VCaP (cell line): ENCODE measurements at regions not wholly inside any gene's neighbourhood (a gene's known extent, or its start where the extent isn't known, plus 50 kb on each side); places are given as distances from the start of the nearest gene placed in this dataset.

ENCODE experiments used
- H3K27ac ChIP-seq: fragments of 450-650 bp; 2 replicates; pipeline ENCODE4 v1.5.1; 2017
- TF ChIP-seq, protein P1 (sequence below): fragments of 450-650 bp; conservative IDR thresholded peaks from 2 replicates; pipeline ENCODE4 v1.5.1; 2017; ENCODE audit warnings: mild to moderate bottlenecking, moderate library complexity

DNA sequence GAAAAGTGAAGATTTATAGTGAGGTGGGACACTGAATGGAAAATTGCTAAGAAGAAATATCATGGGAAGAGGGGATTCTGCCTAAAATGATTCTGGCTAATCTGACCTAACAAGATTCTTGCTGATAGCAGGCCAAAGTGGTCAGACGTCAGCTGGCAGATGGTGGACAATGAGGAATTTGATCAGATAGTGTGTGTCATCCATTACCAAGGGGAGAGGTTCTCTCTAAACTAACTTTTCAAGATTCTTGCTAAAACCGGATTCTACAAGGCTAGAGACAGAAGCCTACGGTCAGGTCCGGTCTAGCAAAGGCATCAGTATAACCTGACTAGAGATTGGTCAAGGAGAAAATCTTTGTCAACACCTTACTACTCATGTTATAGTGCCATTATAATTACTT lies 306.0 kb downstream of the ZNF608 start:
- no peak overlapping the region for H3K27ac ChIP-seq
- TF ChIP-seq, protein P1, sequence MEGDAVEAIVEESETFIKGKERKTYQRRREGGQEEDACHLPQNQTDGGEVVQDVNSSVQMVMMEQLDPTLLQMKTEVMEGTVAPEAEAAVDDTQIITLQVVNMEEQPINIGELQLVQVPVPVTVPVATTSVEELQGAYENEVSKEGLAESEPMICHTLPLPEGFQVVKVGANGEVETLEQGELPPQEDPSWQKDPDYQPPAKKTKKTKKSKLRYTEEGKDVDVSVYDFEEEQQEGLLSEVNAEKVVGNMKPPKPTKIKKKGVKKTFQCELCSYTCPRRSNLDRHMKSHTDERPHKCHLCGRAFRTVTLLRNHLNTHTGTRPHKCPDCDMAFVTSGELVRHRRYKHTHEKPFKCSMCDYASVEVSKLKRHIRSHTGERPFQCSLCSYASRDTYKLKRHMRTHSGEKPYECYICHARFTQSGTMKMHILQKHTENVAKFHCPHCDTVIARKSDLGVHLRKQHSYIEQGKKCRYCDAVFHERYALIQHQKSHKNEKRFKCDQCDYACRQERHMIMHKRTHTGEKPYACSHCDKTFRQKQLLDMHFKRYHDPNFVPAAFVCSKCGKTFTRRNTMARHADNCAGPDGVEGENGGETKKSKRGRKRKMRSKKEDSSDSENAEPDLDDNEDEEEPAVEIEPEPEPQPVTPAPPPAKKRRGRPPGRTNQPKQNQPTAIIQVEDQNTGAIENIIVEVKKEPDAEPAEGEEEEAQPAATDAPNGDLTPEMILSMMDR, result no peak

DNA sequence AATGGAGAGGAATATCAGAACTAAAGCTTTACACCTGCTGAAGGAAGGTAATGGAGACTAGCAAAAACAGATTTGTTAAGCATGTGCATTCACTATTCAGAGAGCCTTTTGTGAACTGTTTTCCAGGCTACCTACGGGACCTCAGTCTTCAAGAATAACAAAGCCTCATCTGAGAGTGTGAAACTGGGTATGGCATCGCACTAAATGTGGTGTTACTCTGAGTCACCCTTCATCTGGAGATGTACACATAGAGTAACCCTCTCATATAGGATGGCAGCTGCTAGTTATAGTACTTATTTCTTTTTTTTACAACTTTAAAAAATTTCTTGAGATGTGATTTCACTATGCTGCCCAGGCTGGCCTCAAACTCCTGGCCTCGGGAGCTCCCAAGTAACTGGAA lies 306.8 kb downstream of the ZNF608 start:
- TF ChIP-seq, protein P1, result no peak
- H3K27ac ChIP-seq, result no peak overlapping the region

- H3K27ac ChIP-seq, result no peak overlapping the region
- TF ChIP-seq, protein P1, result no peak
Observed at GRCh38 chr5:124438903-124439281, 307.5 kb downstream of the ZNF608 start.

DNA sequence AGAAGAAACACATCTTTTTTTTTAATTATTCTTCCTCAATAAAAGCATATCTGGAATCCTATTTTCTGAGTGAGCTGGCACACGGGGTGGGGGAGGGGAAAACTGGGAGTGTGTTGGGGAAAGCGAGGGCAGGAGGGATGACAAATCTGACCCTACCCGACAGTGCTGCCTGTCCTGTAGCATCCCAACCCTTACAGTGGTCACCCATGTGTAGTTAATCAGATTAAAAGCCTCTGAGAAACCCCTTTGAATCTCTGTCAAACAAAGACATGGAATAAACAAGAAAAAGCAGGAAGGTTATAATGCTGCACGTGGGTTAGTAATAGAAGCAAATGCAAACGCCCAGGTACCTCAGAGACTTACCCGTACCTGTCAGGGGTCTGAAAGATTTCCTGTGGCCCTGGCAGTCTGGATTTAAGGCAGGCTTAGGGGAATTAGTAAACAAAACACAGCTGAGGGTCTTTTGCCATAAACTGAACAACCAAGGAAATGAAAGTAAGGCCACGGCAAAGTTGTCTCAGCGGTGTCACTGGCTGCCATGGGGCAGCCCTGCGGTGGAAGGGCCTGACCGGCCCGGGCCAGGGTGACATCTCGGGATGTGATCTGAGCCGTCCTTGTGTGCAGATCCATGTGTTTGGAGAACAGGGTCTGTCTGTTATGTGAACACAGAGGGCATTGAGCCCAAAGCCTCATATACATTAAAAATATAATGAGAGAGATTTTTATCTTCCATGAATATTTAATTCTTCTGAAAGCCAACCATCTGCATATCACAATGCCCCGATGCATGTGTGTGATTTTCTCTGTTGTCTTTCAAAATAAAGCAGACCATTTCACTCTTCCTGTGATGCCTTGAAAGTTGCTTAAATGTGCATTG lies 308.2 kb downstream of the ZNF608 start:
- H3K27ac ChIP-seq, result no peak overlapping the region
- TF ChIP-seq, protein P1, result no peak

DNA sequence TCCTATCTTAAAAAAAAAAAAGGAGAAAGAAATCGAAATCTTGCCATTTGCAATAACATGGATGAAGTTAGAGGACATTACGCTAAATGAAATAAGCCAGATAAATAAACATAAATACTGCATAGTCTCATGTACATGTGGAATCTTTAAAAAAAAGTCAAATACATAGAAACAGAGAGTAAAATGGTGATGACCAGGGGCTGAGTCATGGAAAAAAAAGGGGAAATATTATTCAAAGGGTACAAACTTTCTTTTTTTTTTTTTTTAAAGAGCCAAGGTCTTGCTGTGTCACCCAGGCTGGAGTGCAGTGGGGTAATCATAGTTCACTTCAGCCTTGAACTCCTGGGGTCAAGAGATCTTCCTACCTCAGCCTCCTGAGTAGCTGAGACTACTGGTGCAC lies 310.1 kb downstream of the ZNF608 start:
- TF ChIP-seq, protein P1, result no peak
- no peak overlapping the region for H3K27ac ChIP-seq

DNA sequence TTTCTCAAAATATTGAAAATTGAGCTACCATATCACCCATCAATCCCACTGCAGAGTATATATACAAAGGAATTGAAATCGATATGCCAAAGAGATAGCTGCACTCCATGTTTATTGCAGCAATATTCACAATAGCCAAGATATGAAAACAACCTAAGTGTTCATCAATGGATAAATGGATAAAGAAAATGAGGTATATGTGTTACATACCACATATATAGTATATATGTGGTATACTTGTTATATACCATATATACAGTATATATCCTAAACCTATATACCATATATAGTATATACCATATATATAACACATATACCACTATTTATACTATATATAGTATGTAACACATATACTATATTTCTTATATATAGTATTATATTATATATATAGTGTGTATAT lies 313.3 kb downstream of the ZNF608 start:
- H3K27ac ChIP-seq, result no peak overlapping the region
- TF ChIP-seq, protein P1, result no peak

- no peak overlapping the region for H3K27ac ChIP-seq
- TF ChIP-seq, protein P1, result no peak
Observed at GRCh38 chr5:124421584-124421983, 324.9 kb downstream of the ZNF608 start.
